ENCODE measurements at regions not wholly inside any gene's neighbourhood (a gene's known extent, or its start where the extent isn't known, plus 50 kb on each side); places are given as distances from the start of the nearest gene placed in this dataset.

DNA sequence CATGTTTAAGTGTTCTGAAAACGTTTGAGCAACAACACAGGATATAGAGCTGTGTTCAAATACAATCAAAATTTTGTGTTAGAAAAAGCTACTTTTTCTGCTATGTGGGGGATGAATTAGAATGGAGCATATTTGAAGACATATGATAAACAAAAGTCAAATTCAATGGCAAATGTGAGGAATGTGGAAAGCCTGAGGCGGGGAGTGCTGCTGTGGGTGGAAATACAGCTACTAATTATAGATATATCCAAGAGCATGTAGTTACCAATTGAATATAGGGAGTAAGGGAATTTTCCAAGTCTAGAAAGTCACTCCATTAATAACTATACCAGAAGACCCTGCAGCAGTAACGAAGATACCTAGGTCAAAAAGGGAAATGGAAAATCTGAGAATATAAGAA is 2370.4 kb upstream of the TENM3 start:
- TF ChIP-seq CTCF (IDR thresholded peaks at IDR 0.05) (no peak), POLR2A (IDR thresholded peaks at IDR 0.05) (no peak)
